H9 (cell line): ENCODE measurements at regions not wholly inside any gene's neighbourhood (a gene's known extent, or its start where the extent isn't known, plus 50 kb on each side); places are given as distances from the start of the nearest gene placed in this dataset.

Source experiments
- DNase-seq: peaks from one replicate; pipeline ENCODE4 v3.0.0-alpha.2; 2017
- H2AFZ ChIP-seq: one replicate; pipeline ENCODE4 v1.6.1; 2013; ENCODE audit warnings: mild to moderate bottlenecking, low read length, control low read depth, moderate library complexity
- H2AK5ac ChIP-seq: 2 replicates; pipeline ENCODE4 v1.6.1; 2013; ENCODE audit warnings: low read length, control low read depth, mixed read lengths; ENCODE audit not compliant: insufficient read length
- H2BK120ac ChIP-seq: one replicate; pipeline ENCODE4 v1.6.1; 2013; ENCODE audit warnings: low read depth, mild to moderate bottlenecking, low read length, control low read depth, inconsistent platforms; ENCODE audit not compliant: poor library complexity, severe bottlenecking
- H2BK12ac ChIP-seq: 2 replicates; pipeline ENCODE4 v1.6.1; 2013; ENCODE audit warnings: low read length, control low read depth, mixed read lengths, low read depth; ENCODE audit not compliant: insufficient read length
- H2BK15ac ChIP-seq: 2 replicates; pipeline ENCODE4 v1.6.1; 2013; ENCODE audit warnings: low read depth, low read length, control low read depth
- H2BK20ac ChIP-seq: one replicate; pipeline ENCODE4 v1.6.1; 2013; ENCODE audit warnings: low read depth, mild to moderate bottlenecking, low read length, control low read depth, inconsistent platforms; ENCODE audit not compliant: poor library complexity, severe bottlenecking
- H2BK5ac ChIP-seq: 2 replicates; pipeline ENCODE4 v1.6.1; 2013; ENCODE audit warnings: low read length, control low read depth, mixed read lengths; ENCODE audit not compliant: insufficient read length
- H3K14ac ChIP-seq: 2 replicates; pipeline ENCODE4 v1.6.1; 2013; ENCODE audit warnings: low read length, control low read depth; ENCODE audit not compliant: insufficient read depth
- H3K18ac ChIP-seq: 2 replicates; pipeline ENCODE4 v1.6.1; 2013; ENCODE audit warnings: low read depth, mild to moderate bottlenecking, mixed read lengths, low read length, control low read depth; ENCODE audit not compliant: insufficient read length
- H3K23ac ChIP-seq: 2 replicates; pipeline ENCODE4 v1.6.1; 2013; ENCODE audit warnings: low read length, control low read depth, mixed read lengths, low read depth; ENCODE audit not compliant: insufficient read length
- H3K23me2 ChIP-seq: 2 replicates; pipeline ENCODE4 v1.6.1; 2013; ENCODE audit warnings: low read depth, mild to moderate bottlenecking, mixed read lengths, low read length, control low read depth; ENCODE audit not compliant: insufficient read length, poor library complexity, severe bottlenecking
- H3K27ac ChIP-seq: 2 replicates; pipeline ENCODE4 v1.5.1; 2013; ENCODE audit warnings: low read length, control low read depth, mixed read lengths, low read depth; ENCODE audit not compliant: insufficient read length
- H3K27me3 ChIP-seq: 2 replicates; pipeline ENCODE4 v1.6.1; 2013; ENCODE audit warnings: low read length, control low read depth, inconsistent platforms; ENCODE audit not compliant: insufficient read depth
- H3K4ac ChIP-seq: 2 replicates; pipeline ENCODE4 v1.6.1; 2013; ENCODE audit warnings: low read depth, mild to moderate bottlenecking, control low read depth, inconsistent platforms, low read length, moderate library complexity
- H3K4me1 ChIP-seq: 2 replicates; pipeline ENCODE4 v1.6.1; 2013; ENCODE audit warnings: low read length, control low read depth, inconsistent platforms; ENCODE audit not compliant: insufficient read depth
- H3K4me2 ChIP-seq: 2 replicates; pipeline ENCODE4 v1.6.1; 2013; ENCODE audit warnings: low read length, control low read depth, mixed read lengths; ENCODE audit not compliant: insufficient read length, insufficient read depth
- H3K56ac ChIP-seq: 2 replicates; pipeline ENCODE4 v1.6.1; 2013; ENCODE audit warnings: low read depth, mild to moderate bottlenecking, mixed read lengths, low read length, control low read depth; ENCODE audit not compliant: insufficient read length
- H3K79me1 ChIP-seq: 2 replicates; pipeline ENCODE4 v1.6.1; 2013; ENCODE audit warnings: low read depth, mild to moderate bottlenecking, moderate library complexity, low read length, control low read depth, inconsistent platforms; ENCODE audit not compliant: insufficient read depth, poor library complexity, severe bottlenecking
- H3K79me2 ChIP-seq: 2 replicates; pipeline ENCODE4 v1.6.1; 2013; ENCODE audit warnings: low read length, control low read depth, inconsistent platforms; ENCODE audit not compliant: insufficient read depth
- H3K9ac ChIP-seq: 2 replicates; pipeline ENCODE4 v1.6.1; 2013; ENCODE audit warnings: low read length, control low read depth, mixed read lengths; ENCODE audit not compliant: insufficient read length; ENCODE audit errors: extremely low read depth
- H3K9me3 ChIP-seq: one replicate; pipeline ENCODE4 v1.6.1; 2013; ENCODE audit warnings: low read depth, low read length, inconsistent platforms; ENCODE audit not compliant: control insufficient read depth
- H3T11ph ChIP-seq: one replicate; pipeline ENCODE4 v1.6.1; 2013; ENCODE audit warnings: mild to moderate bottlenecking, low read length, control low read depth, inconsistent platforms
- H4K20me1 ChIP-seq: one replicate; pipeline ENCODE4 v1.6.1; 2013; ENCODE audit not compliant: control insufficient read depth, insufficient read length, insufficient read depth
- H4K5ac ChIP-seq: 2 replicates; pipeline ENCODE4 v1.6.1; 2013; ENCODE audit warnings: low read depth, mild to moderate bottlenecking, mixed read lengths, low read length, control low read depth; ENCODE audit not compliant: insufficient read length
- H4K8ac ChIP-seq: replicated peaks from 2 replicates; pipeline ENCODE4 v1.6.1; 2013; ENCODE audit warnings: low read length, control low read depth, mixed read lengths, low read depth; ENCODE audit not compliant: insufficient read length
- H4K91ac ChIP-seq: 2 replicates; pipeline ENCODE4 v1.6.1; 2013; ENCODE audit warnings: low read depth, mild to moderate bottlenecking, moderate library complexity, mixed read lengths, low read length, control low read depth; ENCODE audit not compliant: insufficient read length
- H3K27ac Mint-ChIP-seq, 3 experiments: 2 replicates in 2 of 3; 3 replicates in 1 of 3; pipeline ENCODE4 v1.8.0; 2020 to 2021; ENCODE audit warnings: mixed read lengths in 3 of 3, mild to moderate bottlenecking in 1 of 3, moderate library complexity in 1 of 3
- H3K27me3 Mint-ChIP-seq: 2 replicates; pipeline ENCODE4 v1.8.0; 2021; ENCODE audit warnings: low read depth, mild to moderate bottlenecking, moderate library complexity, mixed read lengths
- H3K36me3 Mint-ChIP-seq, 3 experiments: 2 replicates in 2 of 3; 3 replicates in 1 of 3; pipeline ENCODE4 v1.8.0; 2020 to 2021; ENCODE audit warnings: low read depth in 3 of 3, mixed read lengths in 3 of 3; ENCODE audit not compliant: insufficient read depth in 1 of 3
- H3K4me1 Mint-ChIP-seq, 2 experiments: 2 replicates each; pipeline ENCODE4 v1.8.0; 2020; ENCODE audit warnings: mixed read lengths in 2 of 2
- H3K4me3 Mint-ChIP-seq, 2 experiments: 2 replicates in 1 of 2; 3 replicates in 1 of 2; pipeline ENCODE4 v1.8.0; 2020 to 2021; ENCODE audit warnings: mild to moderate bottlenecking in 2 of 2, mixed read lengths in 2 of 2, moderate library complexity in 1 of 2
- H3K9me3 Mint-ChIP-seq, 2 experiments: 2 replicates in 1 of 2; 3 replicates in 1 of 2; pipeline ENCODE4 v1.8.0; 2020; ENCODE audit warnings: mild to moderate bottlenecking in 2 of 2, mixed read lengths in 2 of 2, moderate library complexity in 1 of 2
- WGBS: extraction: QIAGEN DNeasy Blood & Tissue Kit; methylation state at CpG from one replicate; pipeline ENCODE4 v1.1.7; 2013; ENCODE audit warnings: missing lambda C conversion rate, low lambda C conversion rate, mixed read lengths; ENCODE audit not compliant: insufficient read length; ENCODE audit errors: extremely low coverage; 5-methylcytosine and 5-hydroxymethylcytosine counted together
- TF ChIP-seq, protein P1 (sequence below): fragments of 200-600 bp; sonication (generic); conservative IDR thresholded peaks from 3 replicates; pipeline ENCODE4 v1.8.0; 2021; ENCODE audit warnings: antibody characterized with exemption, mild to moderate bottlenecking

DNA sequence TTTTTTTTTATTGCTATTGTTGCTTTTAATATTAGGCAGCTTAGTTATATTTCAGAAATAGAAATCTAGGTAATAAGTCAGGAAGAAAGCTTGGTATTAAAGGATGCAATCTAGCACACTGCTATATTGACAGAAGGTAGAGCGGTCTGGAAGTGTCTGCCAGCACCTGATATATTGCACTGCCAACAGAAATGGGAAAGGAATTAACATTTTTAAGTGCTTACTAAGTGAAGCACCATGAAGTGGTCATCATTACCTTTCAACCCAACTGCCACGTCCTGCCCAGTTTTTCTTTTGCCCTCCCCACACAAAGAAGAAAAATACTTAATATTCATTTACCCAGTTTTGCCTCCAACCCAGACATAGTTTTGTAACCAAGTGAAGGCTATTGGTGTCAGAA is 163.5 kb downstream of the KITLG start:
- no peak overlapping the region for H3K4ac ChIP-seq
- H3K4me1 ChIP-seq: no peaks in the 10 kb centered on the region
- no peak overlapping the region for H3K27ac ChIP-seq
- H2AFZ ChIP-seq: no peak overlapping the region
- no peak overlapping the region for H4K8ac ChIP-seq
- no peak for DNase-seq
- no peak overlapping the region for H3K4me2 ChIP-seq
- Mint-ChIP-seq H3K36me3 (no peaks in the 10 kb centered on the region), H3K4me1 (peaks cover 2 to 4% of the 10 kb centered on the region in 2 experiments; a peak in 3 of 4 replicates), H3K9me3 (no peaks in the 10 kb centered on the region), H3K4me3 (no peak overlapping the region), H3K27me3 (no peaks in the 10 kb centered on the region), H3K27ac (no peak overlapping the region)
- H3K79me1 ChIP-seq: no peaks in the 10 kb centered on the region
- H2BK20ac ChIP-seq: no peak overlapping the region
- no peak overlapping the region for H3T11ph ChIP-seq
- no peaks in the 10 kb centered on the region for H3K23me2 ChIP-seq
- no peaks in the 10 kb centered on the region for H3K79me2 ChIP-seq
- H2BK12ac ChIP-seq: no peak overlapping the region
- WGBS: no CpG with 5 or more reads among the region's 2 CpGs
- no peak overlapping the region for H2BK120ac ChIP-seq
- H3K9me3 ChIP-seq: no peaks in the 10 kb centered on the region
- no peak overlapping the region for H4K5ac ChIP-seq
- no peak overlapping the region for H3K23ac ChIP-seq
- no peak overlapping the region for H3K14ac ChIP-seq
- H3K9ac ChIP-seq: no peak overlapping the region
- H2BK15ac ChIP-seq: no peak overlapping the region
- H4K91ac ChIP-seq: no peak overlapping the region
- no peak overlapping the region for H2BK5ac ChIP-seq
- H3K27me3 ChIP-seq: no peaks in the 10 kb centered on the region
- TF ChIP-seq, protein P1, sequence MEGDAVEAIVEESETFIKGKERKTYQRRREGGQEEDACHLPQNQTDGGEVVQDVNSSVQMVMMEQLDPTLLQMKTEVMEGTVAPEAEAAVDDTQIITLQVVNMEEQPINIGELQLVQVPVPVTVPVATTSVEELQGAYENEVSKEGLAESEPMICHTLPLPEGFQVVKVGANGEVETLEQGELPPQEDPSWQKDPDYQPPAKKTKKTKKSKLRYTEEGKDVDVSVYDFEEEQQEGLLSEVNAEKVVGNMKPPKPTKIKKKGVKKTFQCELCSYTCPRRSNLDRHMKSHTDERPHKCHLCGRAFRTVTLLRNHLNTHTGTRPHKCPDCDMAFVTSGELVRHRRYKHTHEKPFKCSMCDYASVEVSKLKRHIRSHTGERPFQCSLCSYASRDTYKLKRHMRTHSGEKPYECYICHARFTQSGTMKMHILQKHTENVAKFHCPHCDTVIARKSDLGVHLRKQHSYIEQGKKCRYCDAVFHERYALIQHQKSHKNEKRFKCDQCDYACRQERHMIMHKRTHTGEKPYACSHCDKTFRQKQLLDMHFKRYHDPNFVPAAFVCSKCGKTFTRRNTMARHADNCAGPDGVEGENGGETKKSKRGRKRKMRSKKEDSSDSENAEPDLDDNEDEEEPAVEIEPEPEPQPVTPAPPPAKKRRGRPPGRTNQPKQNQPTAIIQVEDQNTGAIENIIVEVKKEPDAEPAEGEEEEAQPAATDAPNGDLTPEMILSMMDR: no peak
- H4K20me1 ChIP-seq: no peaks in the 10 kb centered on the region
- H2AK5ac ChIP-seq: no peak overlapping the region
- H3K56ac ChIP-seq: no peak overlapping the region
- no peak overlapping the region for H3K18ac ChIP-seq
